ENCODE measurements at regions not wholly inside any gene's neighbourhood (a gene's known extent, or its start where the extent isn't known, plus 50 kb on each side); places are given as distances from the start of the nearest gene placed in this dataset.

DNA sequence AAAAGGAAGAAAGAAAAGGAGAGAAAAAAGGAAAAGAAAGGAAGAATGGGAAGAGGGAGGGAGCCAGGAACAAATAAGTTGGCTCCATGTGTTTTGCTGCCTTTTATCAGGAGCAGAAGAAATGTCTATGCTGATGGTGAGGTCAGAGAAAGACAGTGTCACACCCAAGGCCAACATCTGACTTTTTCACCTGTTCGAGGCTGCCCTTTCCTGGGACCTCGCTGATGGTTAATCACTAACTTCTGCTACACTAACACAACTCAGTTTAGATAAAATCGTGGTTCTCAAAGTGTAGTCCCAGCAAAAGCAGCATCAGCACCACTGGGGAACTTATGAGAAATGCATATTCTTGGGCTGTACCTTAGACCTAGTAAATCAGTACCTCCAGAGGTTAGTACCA, 88.2 kb upstream of the FER start:
- TF ChIP-seq TAF1 (IDR thresholded peaks at IDR 0.05; ENCODE audit: borderline replicate concordance, low read depth, low read length) (no peak), POLR2AphosphoS5 (IDR thresholded peaks at IDR 0.05; ENCODE audit: low read depth, low read length) (no peak), POLR2A (IDR thresholded peaks at IDR 0.05; ENCODE audit: low read depth, low read length) (no peak)

All from GM12892 (cell line).